HG03442 (cell line): ENCODE measurements at regions not wholly inside any gene's neighbourhood (a gene's known extent, or its start where the extent isn't known, plus 50 kb on each side); places are given as distances from the start of the nearest gene placed in this dataset.

Source experiments
- ATAC-seq: cut with Tn5 transposase; IDR thresholded peaks from one replicate; pipeline ENCODE4 v1.9.1; 2021; ENCODE audit warnings: mild to moderate bottlenecking, moderate library complexity; ENCODE audit not compliant: unreplicated experiment

GRCh38 chr6:12221856-12222255, 68.3 kb upstream of the EDN1 start:
- ATAC-seq: no peak

DNA sequence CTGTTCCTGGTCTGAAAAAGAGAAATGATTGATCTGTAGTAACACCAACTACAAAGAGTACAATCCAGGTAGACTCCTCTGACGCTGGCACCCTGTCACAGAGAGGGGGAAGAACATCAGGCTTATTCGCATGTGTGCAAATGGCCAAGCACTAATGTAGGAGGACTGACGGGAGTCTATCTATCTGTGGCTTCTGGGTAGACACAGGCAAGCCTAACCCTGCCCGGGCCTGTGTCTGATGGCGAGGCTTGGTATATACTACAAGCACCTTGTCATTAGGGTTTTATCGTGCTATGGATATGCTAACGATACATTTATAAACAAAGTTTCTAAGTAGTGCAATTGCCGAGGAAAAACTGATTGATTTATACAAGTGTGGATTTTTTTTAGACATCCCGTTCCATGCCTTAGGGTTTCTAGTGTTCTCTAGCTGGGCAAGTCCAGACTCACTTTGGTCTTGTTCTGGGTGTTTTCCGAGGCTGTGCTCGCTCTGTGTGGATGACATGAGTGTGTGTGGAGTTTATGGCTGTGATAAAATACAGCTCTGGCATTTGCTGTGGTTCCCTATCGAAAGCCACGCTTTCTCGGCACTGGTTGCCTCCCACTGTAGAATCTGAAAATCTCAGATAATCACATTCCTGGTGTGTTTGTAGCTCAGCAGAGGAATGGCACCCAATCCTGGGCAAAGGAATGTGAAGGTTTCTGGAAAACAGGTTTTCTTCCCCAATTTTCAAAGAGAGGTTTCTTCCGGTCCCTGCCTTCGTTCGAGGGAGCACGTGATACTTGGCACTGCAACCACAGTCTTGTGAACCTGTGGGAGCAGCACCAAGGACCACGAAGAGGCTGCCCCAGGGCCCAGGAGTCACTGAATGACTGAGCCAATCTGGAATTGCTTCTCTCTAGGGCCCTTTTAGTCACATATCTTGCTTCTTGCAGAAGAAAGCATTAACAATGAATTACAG, 67.5 kb upstream of the EDN1 start:
- ATAC-seq: no peak

DNA sequence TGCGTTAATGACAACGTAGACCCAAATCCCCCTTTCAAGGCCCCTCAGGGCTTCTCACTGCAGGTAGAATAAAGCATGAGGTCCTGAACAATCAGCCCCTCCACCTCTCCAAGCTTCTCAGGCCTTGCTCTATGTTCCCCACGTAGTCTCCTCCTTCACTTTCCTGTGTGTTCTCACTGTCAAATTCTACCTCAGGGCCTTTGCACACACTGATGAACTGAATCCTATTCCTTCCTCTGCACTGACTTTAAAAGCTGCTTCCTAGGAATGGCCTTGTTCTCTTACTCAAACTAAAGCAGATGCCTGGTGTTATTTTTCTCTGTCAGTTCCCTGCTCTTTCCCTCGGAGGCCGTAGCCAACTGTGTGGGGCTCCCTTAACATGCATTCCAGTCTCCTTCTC, 66.8 kb upstream of the EDN1 start:
- no peak for ATAC-seq

DNA sequence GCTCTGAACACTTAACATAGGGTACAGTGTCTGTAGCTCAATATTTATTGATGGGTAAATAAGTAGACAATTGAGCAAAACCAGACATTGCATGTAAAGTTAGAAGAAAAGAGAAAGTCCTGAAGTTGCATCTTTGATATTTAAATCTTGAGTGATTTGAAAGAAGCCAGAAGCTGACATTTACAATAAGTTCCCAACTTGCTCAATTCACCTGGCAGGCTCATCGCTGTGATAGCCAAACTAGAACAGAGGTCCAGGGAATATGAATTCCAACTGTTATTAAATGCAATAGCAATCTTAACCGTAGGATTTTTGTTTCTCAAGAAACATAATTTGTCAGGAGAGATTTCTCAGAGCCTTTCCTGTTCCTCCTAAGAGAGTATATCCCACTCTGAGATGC, 65.9 kb upstream of the EDN1 start:
- ATAC-seq: no peak

GRCh38 chr6:12228447-12229146, 61.6 kb upstream of the EDN1 start:
- no peak for ATAC-seq

GRCh38 chr6:12229332-12229731, 60.8 kb upstream of the EDN1 start:
- no peak for ATAC-seq

DNA sequence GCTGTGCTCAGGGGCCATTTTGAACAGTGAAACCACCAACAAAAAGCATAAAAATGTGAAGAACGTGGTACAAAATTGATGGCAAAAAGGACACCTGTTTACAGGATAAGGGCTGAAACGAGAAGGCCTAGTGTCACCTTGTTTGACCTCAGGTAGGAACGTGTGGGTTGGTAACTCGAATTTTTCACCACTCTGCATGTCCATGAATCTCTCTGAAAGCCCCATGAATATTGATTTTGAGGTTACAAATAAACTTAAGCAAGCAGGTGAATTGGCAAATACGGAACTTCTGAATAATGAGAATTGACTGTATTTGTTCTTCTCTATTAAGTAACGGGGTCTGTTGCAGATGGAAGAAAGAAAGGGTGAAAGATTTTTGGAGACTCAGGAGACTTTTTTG, 59.6 kb upstream of the EDN1 start:
- no peak for ATAC-seq

DNA sequence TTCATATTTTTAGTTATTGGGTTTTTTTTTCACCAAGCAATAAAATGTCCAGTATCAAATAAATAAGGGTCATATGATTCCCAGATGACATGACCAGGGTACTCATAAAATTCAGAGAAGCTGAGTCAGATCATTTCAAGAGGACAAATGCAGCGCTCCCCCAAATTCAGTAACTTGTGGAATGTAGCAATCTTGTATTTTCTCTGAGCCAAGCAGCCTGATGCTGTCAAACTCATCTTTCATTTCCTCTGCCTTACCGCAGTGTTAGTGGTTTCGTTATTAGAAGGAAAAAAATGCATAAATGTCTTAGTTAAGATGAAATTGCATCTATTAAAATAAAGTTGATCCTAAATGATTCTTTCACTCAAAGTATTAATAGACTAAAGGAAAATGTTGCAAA, 57.8 kb upstream of the EDN1 start:
- ATAC-seq: no peak

DNA sequence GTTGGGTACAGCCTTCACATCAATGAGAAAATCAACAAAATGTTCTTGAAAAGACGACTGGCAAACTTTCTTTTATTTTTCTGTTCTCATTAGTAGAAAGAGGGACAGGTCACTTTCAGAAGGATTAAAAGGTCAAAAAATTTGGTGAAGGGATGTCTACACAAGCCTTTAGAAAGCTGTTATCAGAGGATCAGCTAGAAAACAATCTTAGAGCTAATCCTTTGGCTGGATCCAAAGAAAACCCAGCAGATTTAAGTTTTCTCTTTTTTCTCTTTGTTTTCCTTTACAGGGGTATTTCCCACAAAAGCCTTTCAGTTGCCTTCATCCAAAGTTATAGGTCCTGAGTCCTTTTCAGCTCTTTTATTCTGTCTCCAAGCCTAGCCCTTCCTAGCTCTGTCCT, 57.3 kb upstream of the EDN1 start:
- ATAC-seq: no peak

DNA sequence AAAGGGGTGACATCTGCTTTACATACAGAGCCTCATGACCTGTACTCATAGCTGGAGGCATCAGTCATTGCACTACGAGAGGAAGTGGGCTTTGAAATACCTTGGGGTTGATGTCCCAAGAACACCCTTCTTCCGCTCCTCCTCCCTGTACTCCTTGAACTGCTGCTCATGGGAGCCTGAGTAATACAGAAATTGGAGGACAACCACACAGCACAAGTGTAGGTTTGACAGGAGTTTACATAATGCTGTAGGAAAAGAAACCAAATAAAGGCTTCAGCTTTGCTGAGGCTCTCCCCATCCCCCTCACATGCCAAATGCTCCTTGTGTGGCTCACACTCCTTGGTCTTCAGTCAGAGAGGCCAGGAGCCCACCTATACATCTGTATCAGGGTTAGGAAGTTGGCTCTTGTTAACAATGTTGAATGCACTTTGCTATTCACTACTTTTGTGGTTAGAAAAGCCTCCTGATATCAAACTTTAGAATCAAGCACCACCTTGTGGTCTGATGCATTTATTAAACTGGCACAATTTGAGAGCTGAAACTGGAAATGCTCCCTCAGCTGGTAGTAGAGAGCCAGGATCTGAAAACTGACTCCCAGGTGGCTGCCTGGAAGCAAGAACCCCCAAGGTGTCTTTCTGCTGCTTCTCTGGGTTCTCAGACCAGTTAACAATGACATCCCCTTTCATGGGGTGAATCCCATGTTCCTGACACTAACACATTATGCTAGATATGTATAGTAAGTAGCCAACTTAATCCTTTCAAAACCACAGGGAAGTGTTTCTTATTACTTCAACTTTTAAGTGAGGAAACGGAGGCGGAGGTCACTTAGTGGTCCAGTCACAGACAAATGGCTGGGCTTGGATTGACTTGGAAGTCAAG, 56.2 kb upstream of the EDN1 start:
- peak; percentile 75 for ATAC-seq

GRCh38 chr6:12235341-12235740, 54.8 kb upstream of the EDN1 start:
- ATAC-seq: no peak

DNA sequence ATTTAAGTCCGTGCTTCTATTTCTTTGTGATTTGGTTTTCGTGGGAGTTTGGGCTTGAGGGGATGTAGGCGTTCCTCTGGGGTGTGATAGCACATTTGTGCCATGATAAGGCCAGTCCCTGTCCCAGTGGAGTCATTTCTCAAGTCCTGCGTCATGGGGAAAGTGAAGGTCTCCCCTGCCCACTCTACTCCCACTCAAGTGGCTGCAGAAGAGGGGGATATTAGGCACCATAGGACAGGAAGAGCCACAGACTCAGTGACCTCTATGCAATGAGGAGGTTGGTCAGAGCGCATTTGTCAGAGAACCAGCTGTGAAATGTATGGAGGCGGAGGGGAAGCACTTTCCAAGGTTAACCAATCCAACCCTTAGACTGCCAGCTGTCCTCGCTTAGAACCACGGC, 51.9 kb upstream of the EDN1 start:
- no peak for ATAC-seq
